HepG2 (cell line): ENCODE measurements at regions not wholly inside any gene's neighbourhood (a gene's known extent, or its start where the extent isn't known, plus 50 kb on each side); places are given as distances from the start of the nearest gene placed in this dataset.

ENCODE experiments used
- ATAC-seq: fragments of 200-7000 bp; cut with Tn5 transposase; 3 replicates; pipeline ENCODE4 v1.9.1; 2020; ENCODE audit warnings: mild to moderate bottlenecking, moderate library complexity
- BruUV-seq: library from RNA; stranded (reverse); fragments of 400-500 nt; replicated peaks from 2 replicates; lab custom pipeline; 2021; lab: Mats Ljungman, UMichigan
- CTCF ChIA-PET: fragments of 300-600 bp; formaldehyde crosslinking; extraction: SDS; loops from one replicate; lab custom pipeline; 2021; ENCODE audit warnings: low total read pairs, inconsistent platforms, low intra/inter-chr PET ratio; lab: Yijun Ruan, JAX
- POLR2A ChIA-PET: fragments of 350-600 bp; sonication (Branson Sonifier 250); formaldehyde crosslinking; loops from one replicate; lab custom pipeline; 2020; ENCODE audit warnings: antibody characterized with exemption, inconsistent platforms; lab: Yijun Ruan, JAX
- DNase-seq: peaks from one replicate; pipeline ENCODE4 v3.0.0-alpha.2; 2015; ENCODE audit warnings: low spot score
- FAIRE-seq: peaks from 3 replicates; lab custom pipeline; 2011; peaks lifted over from hg19 to GRCh38; lab: Jason Lieb, UNC
- H2AFZ ChIP-seq: one replicate; pipeline ENCODE4 v1.6.1; 2011; ENCODE audit warnings: low read length, inconsistent platforms
- H3K27ac ChIP-seq: fragments of 300-600 bp; 3 replicates; pipeline ENCODE4 v1.8.0; 2011; ENCODE audit warnings: mixed run types, mild to moderate bottlenecking, mixed read lengths, low read length, inconsistent platforms; ENCODE audit not compliant: insufficient read depth; ENCODE audit errors: extremely low read length
- H3K27me3 ChIP-seq, 2 experiments: fragments of 200-600 bp in 1 of 2; 2 replicates in 1 of 2; 3 replicates in 1 of 2; pipeline versions ENCODE4 v1.6.0 to v1.8.0; 2011; ENCODE audit warnings: low read length in 2 of 2, mild to moderate bottlenecking in 2 of 2, moderate library complexity in 2 of 2, inconsistent platforms in 1 of 2; ENCODE audit not compliant: insufficient read depth in 2 of 2, control insufficient read depth in 1 of 2
- H3K36me3 ChIP-seq, 2 experiments: fragments of 200-600 bp in 1 of 2; replicated peaks in 1 of 2; 2 replicates in 1 of 2; 3 replicates in 1 of 2; pipeline versions ENCODE4 v1.5.1 to v1.8.0; 2011; ENCODE audit warnings: low read length in 2 of 2, inconsistent platforms in 1 of 2; ENCODE audit not compliant: insufficient read depth in 2 of 2, control insufficient read depth in 1 of 2
- H3K4me1 ChIP-seq: 2 replicates; pipeline ENCODE4 v1.5.1; 2012; ENCODE audit warnings: low read length, inconsistent platforms; ENCODE audit not compliant: insufficient read depth
- H3K4me2 ChIP-seq: 2 replicates; pipeline ENCODE4 v1.6.0; 2011; ENCODE audit warnings: low read depth, low read length, inconsistent platforms
- H3K4me3 ChIP-seq, 3 experiments: fragments of 200-600 bp in 1 of 3; sonication (generic), shearing (Covaris generic) in 1 of 3; replicated peaks in 1 of 3; 2 replicates each; pipeline ENCODE4 v1.5.1; 2011 to 2016; ENCODE audit warnings: low read length in 3 of 3, inconsistent platforms in 2 of 3, low read depth in 2 of 3, mild to moderate bottlenecking in 2 of 3, control low read depth in 1 of 3, mixed read lengths in 1 of 3; ENCODE audit not compliant: insufficient read depth in 1 of 3
- H3K79me2 ChIP-seq: one replicate; pipeline ENCODE4 v1.6.1; 2011; ENCODE audit warnings: low read length, inconsistent platforms; ENCODE audit not compliant: insufficient read depth
- H3K9ac ChIP-seq: 2 replicates; pipeline ENCODE4 v1.6.0; 2011; ENCODE audit warnings: mild to moderate bottlenecking, low read depth, low read length, inconsistent platforms; ENCODE audit not compliant: insufficient read depth
- H3K9me3 ChIP-seq: 2 replicates; pipeline ENCODE4 v1.5.1; 2012; ENCODE audit warnings: mild to moderate bottlenecking, low read length
- H4K20me1 ChIP-seq: 2 replicates; pipeline ENCODE4 v1.6.0; 2011; ENCODE audit warnings: inconsistent platforms, mild to moderate bottlenecking, low read length, moderate library complexity; ENCODE audit not compliant: insufficient read depth
- FOXP4 ChIP-seq: sonication (generic); formaldehyde crosslinking; IDR thresholded peaks from 2 replicates; pipeline ENCODE4 v1.4.0; 2020; ENCODE audit warnings: missing genetic modification reagents
- ISX ChIP-seq: sonication (generic); formaldehyde crosslinking; conservative IDR thresholded peaks from 2 replicates; pipeline ENCODE4 v1.5.0; 2020; ENCODE audit warnings: missing genetic modification reagents
- MATR3 ChIP-seq: sonication (generic); formaldehyde crosslinking; IDR thresholded peaks from 2 replicates; pipeline ENCODE4 v1.4.0; 2020; ENCODE audit warnings: missing genetic modification reagents
- MXD1 ChIP-seq: sonication (generic); formaldehyde crosslinking; IDR thresholded peaks from 2 replicates; pipeline ENCODE4 v1.4.0; 2020; ENCODE audit warnings: mild to moderate bottlenecking, missing genetic modification reagents
- NCOA1 ChIP-seq: sonication (generic); formaldehyde crosslinking; IDR thresholded peaks from 2 replicates; pipeline ENCODE4 v1.9.0; 2021; ENCODE audit warnings: missing genetic modification reagents
- PRMT3 ChIP-seq: sonication (generic); formaldehyde crosslinking; IDR thresholded peaks from 2 replicates; pipeline ENCODE4 v1.8.1; 2022; ENCODE audit warnings: low read depth, mild to moderate bottlenecking, moderate library complexity, missing genetic modification reagents, borderline replicate concordance
- REST ChIP-seq, 2 experiments: IDR thresholded peaks; 2 replicates each; pipeline ENCODE4 v1.6.1; 2011 to 2012; ENCODE audit warnings: low read length in 2 of 2, borderline replicate concordance in 1 of 2, low read depth in 1 of 2, mild to moderate bottlenecking in 1 of 2, moderate library complexity in 1 of 2
- RXRA ChIP-seq: sonication (generic); formaldehyde crosslinking; IDR thresholded peaks from 2 replicates; pipeline ENCODE4 v1.5.1; 2020; ENCODE audit warnings: missing genetic modification reagents
- YEATS2 ChIP-seq: sonication (generic); formaldehyde crosslinking; IDR thresholded peaks from 2 replicates; pipeline ENCODE4 v1.4.0; 2020; ENCODE audit warnings: missing genetic modification reagents, borderline replicate concordance
- ZBTB25 ChIP-seq: IDR thresholded peaks from 2 replicates; pipeline ENCODE4 v1.6.1; 2018; ENCODE audit warnings: missing genetic modification reagents
- ZNF264 ChIP-seq: sonication (generic); formaldehyde crosslinking; IDR thresholded peaks from 2 replicates; pipeline ENCODE4 v1.4.0; 2020; ENCODE audit warnings: missing genetic modification reagents
- ZNF329 ChIP-seq: sonication (generic); formaldehyde crosslinking; IDR thresholded peaks from 2 replicates; pipeline ENCODE4 v1.9.0; 2021; ENCODE audit warnings: low read depth, mild to moderate bottlenecking, missing genetic modification reagents
- ZNF33A ChIP-seq: sonication (generic); formaldehyde crosslinking; IDR thresholded peaks from 2 replicates; pipeline ENCODE4 v1.5.1; 2020; ENCODE audit warnings: missing genetic modification reagents, mild to moderate bottlenecking, moderate library complexity, borderline replicate concordance
- ZNF614 ChIP-seq: IDR thresholded peaks from 2 replicates; pipeline ENCODE4 v1.6.1; 2018; ENCODE audit warnings: missing biosample characterization, missing genetic modification reagents, inconsistent platforms, borderline replicate concordance
- ZNF792 ChIP-seq: IDR thresholded peaks from 2 replicates; pipeline ENCODE4 v1.6.1; 2016
- WGBS: methylation state at CpG from one replicate; pipeline ENCODE4 v1.1.6; 2017; ENCODE audit warnings: low lambda C conversion rate; 5-methylcytosine and 5-hydroxymethylcytosine counted together
- in situ Hi-C: cut with HindIII; loops from 2 replicates; pipeline ENCODE4 v1.10.0; 2017; ENCODE audit warnings: low pct_unique_long_range_greater_than_20kb; ENCODE audit not compliant: extremely low pct_ligation_motif_present
- intact Hi-C: fragments of 100-400 bp; cut with micrococcal nuclease; formaldehyde crosslinking; loops from one replicate; pipeline ENCODE4 v1.10.0; 2022; ENCODE audit not compliant: unreplicated experiment

GRCh38 chr11:28401446-28401845, 293.3 kb downstream of the METTL15 start (continued):
- TF ChIP-seq FOXP4 (CRISPR knock-in tag) (no peak), ZNF614 (no peak), ZNF264 (no peak)

GRCh38 chr11:28400331-28401100, 292.3 kb downstream of the METTL15 start:
- H3K9ac ChIP-seq = no peak overlapping the region
- H3K79me2 ChIP-seq = no peaks in the 10 kb centered on the region
- 78% methylated on average over 4 of the region's 4 CpGs for WGBS
- H3K27ac ChIP-seq = no peak overlapping the region
- ChIA-PET POLR2A (no interaction called here), CTCF (no interaction called here)
- H3K4me3 ChIP-seq = no peak overlapping the region
- no peaks in the 10 kb centered on the region for H4K20me1 ChIP-seq
- ATAC-seq (no peak), FAIRE-seq (no peak), DNase-seq (peak; percentile 3)
- intact Hi-C loops = no loop called here
- BruUV-seq = no TSS peak
- H3K4me1 ChIP-seq = peaks cover 6% of the 10 kb centered on the region
- no peaks in the 10 kb centered on the region for H3K27me3 ChIP-seq
- H3K9me3 ChIP-seq = no peaks in the 10 kb centered on the region
- H3K4me2 ChIP-seq = no peak overlapping the region
- H3K36me3 ChIP-seq = no peaks in the 10 kb centered on the region; a peak in 1 of 5 replicates
- H2AFZ ChIP-seq = no peak overlapping the region
- in situ Hi-C loops = no loop called here
- TF ChIP-seq ZNF792 (CRISPR knock-in tag) (no peak), ISX (CRISPR knock-in tag) (no peak), PRMT3 (CRISPR knock-in tag) (no peak), ZNF33A (no peak), ZBTB25 (CRISPR knock-in tag) (no peak), NCOA1 (no peak), REST (IDR thresholded peaks at IDR 0.05; ENCODE audit: borderline replicate concordance in 1 of 2, low read depth in 1 of 2, low read length in 2 of 2) (no peak), MXD1 (CRISPR knock-in tag) (no peak), YEATS2 (CRISPR knock-in tag) (no peak), MATR3 (CRISPR knock-in tag) (no peak), RXRA (CRISPR knock-in tag) (no peak), ZNF329 (CRISPR knock-in tag) (no peak)
